ENCODE measurements at regions not wholly inside any gene's neighbourhood (a gene's known extent, or its start where the extent isn't known, plus 50 kb on each side); places are given as distances from the start of the nearest gene placed in this dataset.

GRCh38 chr3:182484682-182485081, 308.6 kb upstream of the ATP11B start:
- Histone ChIP-seq H3K79me1 (ENCODE audit: low read depth in 1 of 2, low read length in 2 of 2) (no peaks in the 10 kb centered on the region), H2BK5ac (ENCODE audit: low read depth, low read length, poor library complexity, severe bottlenecking) (no peak overlapping the region), H3K18ac (ENCODE audit: low read depth, low read length) (no peak overlapping the region), H3K23ac (ENCODE audit: low read depth, low read length) (no peak overlapping the region), H4K5ac (ENCODE audit: low read depth, low read length) (no peak overlapping the region), H2BK15ac (ENCODE audit: low read depth, low read length) (no peak overlapping the region), H3K9me1 (ENCODE audit: insufficient read depth, low read length) (no peaks in the 10 kb centered on the region), H3K9me3 (ENCODE audit: control insufficient read depth, insufficient read depth, low read length) (peaks cover 6% of the 10 kb centered on the region), H3K27me3 (ENCODE audit: control insufficient read depth, insufficient read depth, low read length) (no peaks in the 10 kb centered on the region), H4K20me1 (ENCODE audit: insufficient read depth, low read length) (no peaks in the 10 kb centered on the region), H4K91ac (ENCODE audit: insufficient read depth, low read depth, low read length) (no peak overlapping the region), H2AK9ac (replicated peaks; ENCODE audit: low read depth, low read length, poor library complexity) (no peak overlapping the region), H3K14ac (replicated peaks; ENCODE audit: low read depth, low read length) (no peak overlapping the region), H3K27ac (ENCODE audit: insufficient read depth, low read length) (no peak overlapping the region), H3K4me3 (ENCODE audit: insufficient read depth, low read depth, low read length) (no peak overlapping the region), H3K4me1 (ENCODE audit: control insufficient read depth, insufficient read depth, low read length) (no peaks in the 10 kb centered on the region), H3K4ac (ENCODE audit: low read depth, low read length) (no peak overlapping the region), H3K4me2 (ENCODE audit: low read depth, low read length) (no peak overlapping the region), H4K8ac (ENCODE audit: low read depth in 2 of 2, low read length in 2 of 2) (no peak overlapping the region), H3K9ac (ENCODE audit: low read depth, low read length) (no peak overlapping the region), H2BK120ac (ENCODE audit: low read depth, low read length) (no peak overlapping the region), H2AFZ (replicated peaks; ENCODE audit: low read length, poor library complexity) (no peak overlapping the region), H2BK20ac (ENCODE audit: low read depth, low read length) (no peak overlapping the region), H3K36me3 (ENCODE audit: control insufficient read depth, insufficient read depth, low read length) (no peaks in the 10 kb centered on the region), H3K56ac (ENCODE audit: extremely low read depth, insufficient read depth, low read length) (no peak overlapping the region), H2AK5ac (ENCODE audit: low read depth, low read length) (no peak overlapping the region)
- BruUV-seq (replicated peaks), result no TSS peak
- no peak for ATAC-seq (ENCODE audit: low read depth)
- in situ Hi-C loops (cut with MboI; ENCODE audit: low sequenced_read_pairs) (no loop called here), dilution Hi-C loops (cut with HindIII; ENCODE audit: low sequenced_read_pairs, unreplicated experiment) (no loop called here), intact Hi-C loops (cut with micrococcal nuclease) (no loop called here)
- no CpG with 5 or more reads among the region's 4 CpGs for WGBS, 2 experiments (ENCODE audit: extremely low coverage in 2 of 2, insufficient read length in 1 of 2)
- no peak for DNase-seq
- POLR2A ChIA-PET (ENCODE audit: unreplicated experiment), result no interaction called here
- TF ChIP-seq RCOR1 (IDR thresholded peaks at IDR 0.05; ENCODE audit: insufficient replicate concordance, low read length) (no peak), MAFK (IDR thresholded peaks at IDR 0.05; ENCODE audit: low read depth, low read length) (no peak), CTCF (conservative IDR thresholded peaks at IDR 0.05; ENCODE audit: low read depth, low read length) (no peak), FOS (IDR thresholded peaks at IDR 0.05; ENCODE audit: low read depth, low read length) (no peak), SMC3 (IDR thresholded peaks at IDR 0.05; ENCODE audit: low read depth, low read length) (no peak), RFX5 (IDR thresholded peaks at IDR 0.05; ENCODE audit: low read depth, low read length) (no peak), ELK1 (IDR thresholded peaks at IDR 0.05; ENCODE audit: borderline replicate concordance, low read depth, low read length) (no peak), RAD21 (IDR thresholded peaks at IDR 0.05; ENCODE audit: low read length) (no peak)
- CTCF ChIA-PET, result no interaction called here
